ENCODE measurements at regions not wholly inside any gene's neighbourhood (a gene's known extent, or its start where the extent isn't known, plus 50 kb on each side); places are given as distances from the start of the nearest gene placed in this dataset.

GRCh38 chr15:62938825-62939224, 103.7 kb upstream of the TPM1 start:
- TF ChIP-seq POLR2AphosphoS5 (IDR thresholded peaks at IDR 0.05; ENCODE audit: low read depth, low read length) (no peak), POLR2A (IDR thresholded peaks at IDR 0.05; ENCODE audit: low read depth, low read length) (no peak)
